ENCODE measurements at regions not wholly inside any gene's neighbourhood (a gene's known extent, or its start where the extent isn't known, plus 50 kb on each side); places are given as distances from the start of the nearest gene placed in this dataset.

DNA sequence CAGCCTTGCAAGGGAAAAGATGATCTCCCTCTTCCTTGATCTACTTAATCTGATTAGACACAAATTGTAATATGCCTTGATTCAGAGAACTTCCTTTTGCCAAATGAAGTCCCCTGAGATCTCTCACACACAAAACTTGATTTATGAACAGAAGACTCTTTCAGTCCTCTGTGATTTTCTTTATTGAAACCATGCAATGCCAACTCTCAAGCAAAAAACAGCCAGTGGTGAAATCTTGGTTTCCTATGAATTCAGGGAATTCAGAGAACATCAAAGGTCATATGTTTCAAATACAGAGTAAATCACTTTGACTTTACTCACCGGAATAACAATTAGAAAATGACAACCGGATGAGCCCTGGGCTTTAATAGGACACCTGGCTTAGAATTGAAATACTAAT, 211.7 kb downstream of the ABHD5 start:
- H3K27me3 ChIP-seq (ENCODE audit: insufficient read depth, low read length, poor library complexity, severe bottlenecking), result no peaks in the 10 kb centered on the region
- no peaks in the 10 kb centered on the region for H4K20me1 ChIP-seq (ENCODE audit: insufficient read depth, low read length, poor library complexity, severe bottlenecking)
- TF ChIP-seq EZH2phosphoT487 (IDR thresholded peaks at IDR 0.05; ENCODE audit: borderline replicate concordance), result no peak
- TF ChIP-seq, protein P1, sequence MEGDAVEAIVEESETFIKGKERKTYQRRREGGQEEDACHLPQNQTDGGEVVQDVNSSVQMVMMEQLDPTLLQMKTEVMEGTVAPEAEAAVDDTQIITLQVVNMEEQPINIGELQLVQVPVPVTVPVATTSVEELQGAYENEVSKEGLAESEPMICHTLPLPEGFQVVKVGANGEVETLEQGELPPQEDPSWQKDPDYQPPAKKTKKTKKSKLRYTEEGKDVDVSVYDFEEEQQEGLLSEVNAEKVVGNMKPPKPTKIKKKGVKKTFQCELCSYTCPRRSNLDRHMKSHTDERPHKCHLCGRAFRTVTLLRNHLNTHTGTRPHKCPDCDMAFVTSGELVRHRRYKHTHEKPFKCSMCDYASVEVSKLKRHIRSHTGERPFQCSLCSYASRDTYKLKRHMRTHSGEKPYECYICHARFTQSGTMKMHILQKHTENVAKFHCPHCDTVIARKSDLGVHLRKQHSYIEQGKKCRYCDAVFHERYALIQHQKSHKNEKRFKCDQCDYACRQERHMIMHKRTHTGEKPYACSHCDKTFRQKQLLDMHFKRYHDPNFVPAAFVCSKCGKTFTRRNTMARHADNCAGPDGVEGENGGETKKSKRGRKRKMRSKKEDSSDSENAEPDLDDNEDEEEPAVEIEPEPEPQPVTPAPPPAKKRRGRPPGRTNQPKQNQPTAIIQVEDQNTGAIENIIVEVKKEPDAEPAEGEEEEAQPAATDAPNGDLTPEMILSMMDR (conservative IDR thresholded peaks at IDR 0.05; ENCODE audit: low read length), result no peak
- no peak overlapping the region for H2AFZ ChIP-seq (ENCODE audit: low read length)
- no peaks in the 10 kb centered on the region for H3K79me2 ChIP-seq (ENCODE audit: insufficient read depth, low read length)
- no peaks in the 10 kb centered on the region for H3K4me1 ChIP-seq (ENCODE audit: insufficient read depth, low read length, poor library complexity, severe bottlenecking)
- H3F3A ChIP-seq (ENCODE audit: low read depth), result no peaks in the 10 kb centered on the region
- H3K4me2 ChIP-seq (ENCODE audit: low read depth, low read length, poor library complexity, severe bottlenecking), result no peak overlapping the region
- no peak overlapping the region for H3K9ac ChIP-seq (ENCODE audit: low read depth, low read length, poor library complexity, severe bottlenecking)
- H3K9me2 ChIP-seq (replicated peaks; ENCODE audit: low read depth, low read length), result no peaks in the 10 kb centered on the region
- H3K4me3 ChIP-seq (ENCODE audit: low read length, poor library complexity, severe bottlenecking), result no peak overlapping the region
- no peaks in the 10 kb centered on the region for H3K36me3 ChIP-seq (ENCODE audit: insufficient read depth, low read length)
- no peaks in the 10 kb centered on the region for H3K9me3 ChIP-seq (ENCODE audit: insufficient read depth, low read depth, low read length)

DNA sequence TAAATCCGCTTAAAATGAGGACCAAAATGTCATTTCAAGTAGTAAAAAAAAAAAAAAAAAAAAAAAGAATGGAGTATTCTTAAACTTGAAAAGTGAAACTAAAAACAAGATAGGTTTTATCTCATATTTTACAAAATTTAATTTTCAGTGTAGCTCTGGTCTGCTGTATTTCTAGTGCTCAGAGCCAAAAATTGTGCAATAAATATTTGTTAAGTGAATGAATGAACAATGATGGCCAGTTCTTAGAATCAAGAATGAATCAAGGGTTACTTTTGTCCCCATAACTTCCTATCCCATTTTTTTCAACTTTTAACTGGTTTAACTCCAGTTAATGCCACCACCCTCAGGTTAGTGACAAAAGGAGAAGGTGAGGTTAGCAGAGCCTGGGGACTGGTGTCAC, 214.4 kb downstream of the ABHD5 start:
- Histone ChIP-seq H3K4me1 (ENCODE audit: insufficient read depth, low read length, poor library complexity, severe bottlenecking) (no peaks in the 10 kb centered on the region), H2AFZ (ENCODE audit: low read length) (no peak overlapping the region)
- TF ChIP-seq, protein P1 (conservative IDR thresholded peaks at IDR 0.05; ENCODE audit: low read length), result no peak
- no peak for TF ChIP-seq EZH2phosphoT487 (IDR thresholded peaks at IDR 0.05; ENCODE audit: borderline replicate concordance)

DNA sequence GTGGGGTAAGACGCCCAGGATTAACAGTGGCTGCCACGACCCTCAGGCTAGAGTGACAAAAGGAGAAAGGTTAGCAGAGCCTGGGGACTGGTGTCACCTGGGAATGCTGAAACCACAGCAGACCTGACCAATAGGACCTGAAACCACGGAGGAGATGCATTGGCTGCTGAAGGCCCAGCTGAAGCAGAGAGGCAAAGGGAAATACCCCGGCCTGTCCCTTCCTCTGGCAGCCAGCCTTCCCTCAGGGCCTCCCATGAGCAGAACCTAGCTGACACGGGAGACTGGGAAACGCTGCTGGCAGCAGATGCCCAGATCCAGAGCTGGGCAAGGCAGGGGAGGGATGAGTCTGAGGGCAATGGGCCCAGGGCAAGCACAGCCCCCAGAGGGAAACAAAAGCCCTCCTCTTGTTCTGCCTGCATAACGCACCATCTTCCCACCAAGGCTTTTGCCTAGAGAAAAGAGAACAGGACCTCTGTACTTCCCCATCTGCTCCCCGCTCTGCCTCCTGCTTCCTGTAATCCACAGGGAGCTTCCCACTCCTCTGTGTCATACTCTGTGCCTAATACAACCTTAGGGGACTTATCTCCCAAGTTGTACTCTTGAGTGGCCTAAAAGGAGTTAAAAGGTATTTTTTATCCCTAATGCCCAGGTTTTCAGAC, 216.2 kb downstream of the ABHD5 start:
- no peaks in the 10 kb centered on the region for H3K4me1 ChIP-seq (ENCODE audit: insufficient read depth, low read length, poor library complexity, severe bottlenecking)
- no peaks in the 10 kb centered on the region for H3K27me3 ChIP-seq (ENCODE audit: insufficient read depth, low read length, poor library complexity, severe bottlenecking)
- H3K9me3 ChIP-seq (ENCODE audit: insufficient read depth, low read depth, low read length), result no peaks in the 10 kb centered on the region
- no peak overlapping the region for H2AFZ ChIP-seq (ENCODE audit: low read length)
- no peaks in the 10 kb centered on the region for H4K20me1 ChIP-seq (ENCODE audit: insufficient read depth, low read length, poor library complexity, severe bottlenecking)
- no peaks in the 10 kb centered on the region for H3K79me2 ChIP-seq (ENCODE audit: insufficient read depth, low read length)
- TF ChIP-seq, protein P1 (conservative IDR thresholded peaks at IDR 0.05; ENCODE audit: low read length), result no peak
- TF ChIP-seq EZH2phosphoT487 (IDR thresholded peaks at IDR 0.05; ENCODE audit: borderline replicate concordance), result no peak
- H3K9ac ChIP-seq (ENCODE audit: low read depth, low read length, poor library complexity, severe bottlenecking), result no peak overlapping the region
- H3K36me3 ChIP-seq (ENCODE audit: insufficient read depth, low read length), result no peaks in the 10 kb centered on the region
- H3K9me2 ChIP-seq (replicated peaks; ENCODE audit: low read depth, low read length), result no peaks in the 10 kb centered on the region
- no peaks in the 10 kb centered on the region for H3F3A ChIP-seq (ENCODE audit: low read depth)
- H3K4me3 ChIP-seq (ENCODE audit: low read length, poor library complexity, severe bottlenecking), result no peak overlapping the region
- no peak overlapping the region for H3K4me2 ChIP-seq (ENCODE audit: low read depth, low read length, poor library complexity, severe bottlenecking)

More for the DNA sequence above, 214.4 kb downstream of the ABHD5 start:
- no peaks in the 10 kb centered on the region for H3F3A ChIP-seq (ENCODE audit: low read depth)
- no peaks in the 10 kb centered on the region for H4K20me1 ChIP-seq (ENCODE audit: insufficient read depth, low read length, poor library complexity, severe bottlenecking)
- H3K9ac ChIP-seq (ENCODE audit: low read depth, low read length, poor library complexity, severe bottlenecking), result no peak overlapping the region
- H3K4me2 ChIP-seq (ENCODE audit: low read depth, low read length, poor library complexity, severe bottlenecking), result no peak overlapping the region
- H3K9me2 ChIP-seq (replicated peaks; ENCODE audit: low read depth, low read length), result no peaks in the 10 kb centered on the region
- no peaks in the 10 kb centered on the region for H3K9me3 ChIP-seq (ENCODE audit: insufficient read depth, low read depth, low read length)
- H3K4me3 ChIP-seq (ENCODE audit: low read length, poor library complexity, severe bottlenecking), result no peak overlapping the region
- H3K27me3 ChIP-seq (ENCODE audit: insufficient read depth, low read length, poor library complexity, severe bottlenecking), result no peaks in the 10 kb centered on the region
- H3K36me3 ChIP-seq (ENCODE audit: insufficient read depth, low read length), result no peaks in the 10 kb centered on the region
- H3K79me2 ChIP-seq (ENCODE audit: insufficient read depth, low read length), result no peaks in the 10 kb centered on the region

All from Loucy (cell line).